H1 (cell line): ENCODE measurements at regions not wholly inside any gene's neighbourhood (a gene's known extent, or its start where the extent isn't known, plus 50 kb on each side); places are given as distances from the start of the nearest gene placed in this dataset.

Experiments
- RAD21 ChIP-seq, 2 experiments: IDR thresholded peaks in 1 of 2; conservative IDR thresholded peaks in 1 of 2; 2 replicates each; pipeline ENCODE4 v1.6.1; 2011; ENCODE audit warnings: low read depth in 2 of 2, low read length in 2 of 2, improper control_type of control experiment in 1 of 2, inconsistent platforms in 1 of 2, mild to moderate bottlenecking in 1 of 2, moderate library complexity in 1 of 2

- TF ChIP-seq RAD21 (IDR thresholded peaks at IDR 0.05 in 1 of 2, conservative IDR thresholded peaks at IDR 0.05 in 1 of 2; ENCODE audit: low read depth in 2 of 2, low read length in 2 of 2) = peak in 1 of 2 experiments; percentile 5; a peak in 2 of 4 replicates
Observed at GRCh38 chr1:164930241-164930640, 371.3 kb downstream of the PBX1 start (continued).
